ENCODE measurements at regions not wholly inside any gene's neighbourhood (a gene's known extent, or its start where the extent isn't known, plus 50 kb on each side); places are given as distances from the start of the nearest gene placed in this dataset.

GRCh38 chr9:108167136-108167900 is 677.7 kb upstream of the KLF4 start:
- TF ChIP-seq CTCF (IDR thresholded peaks at IDR 0.05) (no peak), EZH2 (IDR thresholded peaks at IDR 0.05; ENCODE audit: borderline replicate concordance, insufficient read depth, low read depth, low read length, poor library complexity, severe bottlenecking) (no peak)

All from B cell (primary cell).